SK-N-SH (cell line): ENCODE measurements at regions not wholly inside any gene's neighbourhood (a gene's known extent, or its start where the extent isn't known, plus 50 kb on each side); places are given as distances from the start of the nearest gene placed in this dataset.

Experiments used
- CTCF ChIA-PET: fragments of 300-600, 350-600 bp; formaldehyde crosslinking; extraction: SDS; loops from one replicate; lab custom pipeline; 2021; lab: Yijun Ruan, JAX
- POLR2A ChIA-PET: fragments of 350-600 bp; sonication (Branson Sonifier 250); formaldehyde crosslinking; extraction: SDS; loops from one replicate; lab custom pipeline; 2020; ENCODE audit warnings: antibody characterized with exemption, inconsistent platforms; lab: Yijun Ruan, JAX
- DNase-seq: peaks from one replicate; pipeline ENCODE4 v3.0.0; 2012
- H2AFZ ChIP-seq: fragments of 200-600 bp; sonication (generic); 2 replicates; pipeline ENCODE4 v1.8.1; 2016; ENCODE audit warnings: antibody characterized with exemption, mild to moderate bottlenecking, low read depth
- H3F3A ChIP-seq: fragments of 200-600 bp; sonication (generic); replicated peaks from 2 replicates; pipeline ENCODE3; 2016; ENCODE audit warnings: antibody characterized with exemption, mild to moderate bottlenecking; ENCODE audit not compliant: insufficient read depth
- H3K27ac ChIP-seq, 2 experiments: fragments of 200-500 bp in 1 of 2; fragments of 200-600 bp in 1 of 2; sonication (Bioruptor generic) in 1 of 2; sonication (generic), shearing (Covaris generic) in 1 of 2; 2 replicates each; pipeline versions ENCODE4 v1.5.1 to v1.6.1; 2014 to 2016; ENCODE audit warnings: low read depth in 2 of 2, inconsistent platforms in 1 of 2, low read length in 1 of 2, mild to moderate bottlenecking in 1 of 2, mixed read lengths in 1 of 2
- H3K27me3 ChIP-seq: fragments of 200-600 bp; sonication (generic), shearing (Covaris generic); 2 replicates; pipeline ENCODE4 v1.6.1; 2016; ENCODE audit warnings: mixed run types; ENCODE audit not compliant: insufficient read depth
- H3K36me3 ChIP-seq, 2 experiments: fragments of 200-500 bp in 1 of 2; fragments of 200-600 bp in 1 of 2; sonication (Bioruptor generic) in 1 of 2; sonication (generic) in 1 of 2; replicated peaks in 1 of 2; 2 replicates each; pipeline versions ENCODE3 to v1.5.1; 2014 to 2016; ENCODE audit warnings: low read length in 1 of 2, mild to moderate bottlenecking in 1 of 2; ENCODE audit not compliant: insufficient read depth in 2 of 2, control insufficient read depth in 1 of 2
- H3K4me1 ChIP-seq, 2 experiments: fragments of 200-500 bp in 1 of 2; fragments of 200-600 bp in 1 of 2; sonication (Bioruptor generic) in 1 of 2; sonication (generic), shearing (Covaris generic) in 1 of 2; 2 replicates each; pipeline versions ENCODE4 v1.5.1 to v1.6.1; 2014 to 2016; ENCODE audit warnings: low read depth in 1 of 2, low read length in 1 of 2, mixed run types in 1 of 2; ENCODE audit not compliant: insufficient read depth in 2 of 2, control insufficient read depth in 1 of 2
- H3K4me2 ChIP-seq: fragments of 200-600 bp; sonication (generic), shearing (Covaris generic); 2 replicates; pipeline ENCODE4 v1.6.1; 2017; ENCODE audit warnings: mixed run types
- H3K4me3 ChIP-seq, 2 experiments: fragments of 200-500 bp in 1 of 2; fragments of 200-600 bp in 1 of 2; sonication (Bioruptor generic) in 1 of 2; sonication (generic), shearing (Covaris generic) in 1 of 2; 2 replicates each; pipeline versions ENCODE4 v1.5.1 to v1.8.1; 2014 to 2016; ENCODE audit warnings: low read depth in 2 of 2, inconsistent platforms in 1 of 2, low read length in 1 of 2, mild to moderate bottlenecking in 1 of 2, mixed read lengths in 1 of 2, moderate library complexity in 1 of 2
- H3K79me2 ChIP-seq: fragments of 200-600 bp; sonication (generic); 2 replicates; pipeline ENCODE4 v1.8.1; 2017; ENCODE audit warnings: mild to moderate bottlenecking; ENCODE audit not compliant: insufficient read depth
- H3K9ac ChIP-seq: fragments of 200-600 bp; sonication (generic); 2 replicates; pipeline ENCODE4 v1.6.1; 2017; ENCODE audit warnings: mixed run types
- H3K9me2 ChIP-seq: fragments of 200-600 bp; sonication (generic); 2 replicates; pipeline ENCODE4 v1.6.1; 2017; ENCODE audit warnings: mixed run types
- H3K9me3 ChIP-seq: fragments of 200-600 bp; sonication (generic); 2 replicates; pipeline ENCODE4 v1.6.1; 2017; ENCODE audit warnings: mixed run types, mild to moderate bottlenecking, moderate library complexity
- H4K20me1 ChIP-seq: fragments of 200-600 bp; sonication (generic); 2 replicates; pipeline ENCODE4 v1.6.1; 2017; ENCODE audit warnings: mild to moderate bottlenecking, mixed run types; ENCODE audit not compliant: insufficient read depth
- ELF1 ChIP-seq: IDR thresholded peaks from 2 replicates; pipeline ENCODE4 v1.4.0; 2012
- EP300 ChIP-seq, 2 experiments: IDR thresholded peaks; 2 replicates each; pipeline versions ENCODE4 v1.4.0 to v1.6.1; 2012; ENCODE audit warnings: borderline replicate concordance in 1 of 2, low read depth in 1 of 2, low read length in 1 of 2
- EZH2phosphoT487 ChIP-seq: fragments of 200-600 bp; sonication (generic); IDR thresholded peaks from 2 replicates; pipeline ENCODE4 v1.6.1; 2017; ENCODE audit warnings: low read depth, mixed run types, mild to moderate bottlenecking, antibody characterized with exemption, moderate library complexity, borderline replicate concordance
- FOXJ3 ChIP-seq: sonication (generic); formaldehyde crosslinking; IDR thresholded peaks from 2 replicates; pipeline ENCODE4 v1.5.1; 2020; ENCODE audit warnings: mild to moderate bottlenecking, missing genetic modification reagents
- GABPA ChIP-seq: IDR thresholded peaks from 2 replicates; pipeline ENCODE4 v1.4.0; 2012; ENCODE audit warnings: low read depth, mild to moderate bottlenecking
- GATA2 ChIP-seq: sonication (generic); formaldehyde crosslinking; IDR thresholded peaks from 2 replicates; pipeline ENCODE4 v1.5.0; 2020; ENCODE audit warnings: mild to moderate bottlenecking, missing genetic modification reagents
- JUND ChIP-seq: IDR thresholded peaks from 2 replicates; pipeline ENCODE4 v1.4.0; 2012
- MAX ChIP-seq: IDR thresholded peaks from 2 replicates; pipeline ENCODE4 v1.4.0; 2012; ENCODE audit warnings: low read depth
- MEF2A ChIP-seq: IDR thresholded peaks from 2 replicates; pipeline ENCODE4 v1.4.0; 2012; ENCODE audit warnings: low read depth, borderline replicate concordance
- NFIC ChIP-seq: IDR thresholded peaks from 2 replicates; pipeline ENCODE4 v1.4.0; 2012; ENCODE audit warnings: borderline replicate concordance
- POLR2AphosphoS5 ChIP-seq: IDR thresholded peaks from 2 replicates; pipeline ENCODE4 v1.6.1; 2012; ENCODE audit warnings: low read depth, low read length
- RAD21 ChIP-seq: IDR thresholded peaks from 2 replicates; pipeline ENCODE4 v1.6.1; 2012; ENCODE audit warnings: mild to moderate bottlenecking, low read length
- RCOR1 ChIP-seq: fragments of 150-350 bp; IDR thresholded peaks from 2 replicates; pipeline ENCODE4 v1.6.1; 2017; ENCODE audit warnings: antibody characterized with exemption, low read length
- RFX5 ChIP-seq: IDR thresholded peaks from 2 replicates; pipeline ENCODE4 v1.6.1; 2012; ENCODE audit warnings: mild to moderate bottlenecking, improper control_type of control experiment, low read length
- RXRA ChIP-seq: IDR thresholded peaks from 2 replicates; pipeline ENCODE4 v1.4.0; 2012; ENCODE audit warnings: low read depth, mild to moderate bottlenecking, borderline replicate concordance
- SIN3A ChIP-seq: IDR thresholded peaks from 2 replicates; pipeline ENCODE4 v1.6.1; 2012; ENCODE audit warnings: low read depth, mild to moderate bottlenecking, low read length, moderate library complexity, borderline replicate concordance
- SMC3 ChIP-seq: IDR thresholded peaks from 2 replicates; pipeline ENCODE4 v1.6.1; 2012; ENCODE audit warnings: low read depth, low read length, improper control_type of control experiment
- TAF1 ChIP-seq: IDR thresholded peaks from 2 replicates; pipeline ENCODE4 v1.6.1; 2012; ENCODE audit warnings: low read depth, mild to moderate bottlenecking, low read length, moderate library complexity, borderline replicate concordance
- TCF12 ChIP-seq: IDR thresholded peaks from 2 replicates; pipeline ENCODE4 v1.4.0; 2012
- TEAD4 ChIP-seq: IDR thresholded peaks from 2 replicates; pipeline ENCODE4 v1.4.0; 2012; ENCODE audit warnings: mild to moderate bottlenecking, borderline replicate concordance; ENCODE audit not compliant: insufficient read depth
- USF2 ChIP-seq: fragments of 150-350 bp; IDR thresholded peaks from 2 replicates; pipeline ENCODE4 v1.6.1; 2017; ENCODE audit warnings: antibody characterized with exemption, low read length, low read depth, borderline replicate concordance
- WGBS: methylation state at CpG from one replicate; pipeline ENCODE4 v1.1.6; 2017; ENCODE audit warnings: low lambda C conversion rate; 5-methylcytosine and 5-hydroxymethylcytosine counted together
- TF ChIP-seq, protein P1 (sequence below): IDR thresholded peaks from 2 replicates; pipeline ENCODE4 v1.4.0; 2012; ENCODE audit warnings: low read depth, borderline replicate concordance
- TF ChIP-seq, protein P2 (sequence below): IDR thresholded peaks from 2 replicates; pipeline ENCODE4 v1.6.1; 2012; ENCODE audit warnings: mild to moderate bottlenecking, low read depth, low read length, moderate library complexity
- TF ChIP-seq, protein P3 (sequence below): fragments of 150-350 bp; IDR thresholded peaks from 2 replicates; pipeline ENCODE4 v1.6.1; 2016; ENCODE audit warnings: mild to moderate bottlenecking, low read depth, low read length
- TF ChIP-seq, protein P4 (sequence below): fragments of 200-600 bp; sonication (generic); IDR thresholded peaks from 2 replicates; pipeline ENCODE4 v1.6.1; 2017; ENCODE audit warnings: antibody characterized with exemption, mild to moderate bottlenecking, moderate library complexity

- Histone ChIP-seq H3K27ac (peak overlapping the region; percentile 67 to 77; a peak in 3 of 4 replicates), H3K36me3 (no peaks in the 10 kb centered on the region), H3K9me2 (no peaks in the 10 kb centered on the region), H2AFZ (no peak overlapping the region), H3K4me3 (peak overlapping the region in 1 of 2 experiments; percentile 19; a peak in 2 of 4 replicates), H3K4me2 (peak overlapping the region; percentile 61; the same call in 1 of the 2 replicates), H3K4me1 (no peaks in the 10 kb centered on the region; a peak in 2 of 4 replicates), H3K9me3 (no peaks in the 10 kb centered on the region), H3K79me2 (no peaks in the 10 kb centered on the region), H4K20me1 (no peaks in the 10 kb centered on the region), H3K9ac (peak overlapping the region; percentile 22; the same call in 1 of the 2 replicates), H3K27me3 (no peaks in the 10 kb centered on the region), H3F3A (peaks cover 13% of the 10 kb centered on the region)
- ChIA-PET CTCF (no interaction called here), POLR2A (no interaction called here)
- DNase-seq, result no peak
- 1% methylated on average over 5 of the region's 5 CpGs for WGBS
- TF ChIP-seq USF2 (no peak), TCF12 (peak; percentile 93), RCOR1 (no peak), SMC3 (no peak), RXRA (peak; percentile 68; the same call in 1 of the 2 replicates), RAD21 (no peak), RFX5 (no peak), POLR2AphosphoS5 (peak; percentile 74; the same call in 1 of the 2 replicates), ELF1 (peak; percentile 18; the same call in 1 of the 2 replicates), MEF2A (peak; percentile 89), FOXJ3 (CRISPR knock-in tag) (no peak), TAF1 (no peak), JUND (peak; percentile 88), EP300 (IDR thresholded peaks at IDR 0.05; ENCODE audit: borderline replicate concordance in 1 of 2, low read depth in 1 of 2, low read length in 1 of 2) (peak in 1 of 2 experiments; percentile 93; a peak in 3 of 4 replicates), MAX (0 out of 2 replicates have a peak, but pooled peaks have one; percentile 28), GABPA (no peak), EZH2phosphoT487 (no peak), SIN3A (peak; percentile 73; the same call in 1 of the 2 replicates), NFIC (peak; percentile 70), GATA2 (CRISPR knock-in tag) (no peak), TEAD4 (peak; percentile 96)
- TF ChIP-seq, protein P1, sequence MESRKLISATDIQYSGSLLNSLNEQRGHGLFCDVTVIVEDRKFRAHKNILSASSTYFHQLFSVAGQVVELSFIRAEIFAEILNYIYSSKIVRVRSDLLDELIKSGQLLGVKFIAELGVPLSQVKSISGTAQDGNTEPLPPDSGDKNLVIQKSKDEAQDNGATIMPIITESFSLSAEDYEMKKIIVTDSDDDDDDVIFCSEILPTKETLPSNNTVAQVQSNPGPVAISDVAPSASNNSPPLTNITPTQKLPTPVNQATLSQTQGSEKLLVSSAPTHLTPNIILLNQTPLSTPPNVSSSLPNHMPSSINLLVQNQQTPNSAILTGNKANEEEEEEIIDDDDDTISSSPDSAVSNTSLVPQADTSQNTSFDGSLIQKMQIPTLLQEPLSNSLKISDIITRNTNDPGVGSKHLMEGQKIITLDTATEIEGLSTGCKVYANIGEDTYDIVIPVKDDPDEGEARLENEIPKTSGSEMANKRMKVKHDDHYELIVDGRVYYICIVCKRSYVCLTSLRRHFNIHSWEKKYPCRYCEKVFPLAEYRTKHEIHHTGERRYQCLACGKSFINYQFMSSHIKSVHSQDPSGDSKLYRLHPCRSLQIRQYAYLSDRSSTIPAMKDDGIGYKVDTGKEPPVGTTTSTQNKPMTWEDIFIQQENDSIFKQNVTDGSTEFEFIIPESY, result peak; percentile 60; the same call in 1 of the 2 replicates
- TF ChIP-seq, protein P2, sequence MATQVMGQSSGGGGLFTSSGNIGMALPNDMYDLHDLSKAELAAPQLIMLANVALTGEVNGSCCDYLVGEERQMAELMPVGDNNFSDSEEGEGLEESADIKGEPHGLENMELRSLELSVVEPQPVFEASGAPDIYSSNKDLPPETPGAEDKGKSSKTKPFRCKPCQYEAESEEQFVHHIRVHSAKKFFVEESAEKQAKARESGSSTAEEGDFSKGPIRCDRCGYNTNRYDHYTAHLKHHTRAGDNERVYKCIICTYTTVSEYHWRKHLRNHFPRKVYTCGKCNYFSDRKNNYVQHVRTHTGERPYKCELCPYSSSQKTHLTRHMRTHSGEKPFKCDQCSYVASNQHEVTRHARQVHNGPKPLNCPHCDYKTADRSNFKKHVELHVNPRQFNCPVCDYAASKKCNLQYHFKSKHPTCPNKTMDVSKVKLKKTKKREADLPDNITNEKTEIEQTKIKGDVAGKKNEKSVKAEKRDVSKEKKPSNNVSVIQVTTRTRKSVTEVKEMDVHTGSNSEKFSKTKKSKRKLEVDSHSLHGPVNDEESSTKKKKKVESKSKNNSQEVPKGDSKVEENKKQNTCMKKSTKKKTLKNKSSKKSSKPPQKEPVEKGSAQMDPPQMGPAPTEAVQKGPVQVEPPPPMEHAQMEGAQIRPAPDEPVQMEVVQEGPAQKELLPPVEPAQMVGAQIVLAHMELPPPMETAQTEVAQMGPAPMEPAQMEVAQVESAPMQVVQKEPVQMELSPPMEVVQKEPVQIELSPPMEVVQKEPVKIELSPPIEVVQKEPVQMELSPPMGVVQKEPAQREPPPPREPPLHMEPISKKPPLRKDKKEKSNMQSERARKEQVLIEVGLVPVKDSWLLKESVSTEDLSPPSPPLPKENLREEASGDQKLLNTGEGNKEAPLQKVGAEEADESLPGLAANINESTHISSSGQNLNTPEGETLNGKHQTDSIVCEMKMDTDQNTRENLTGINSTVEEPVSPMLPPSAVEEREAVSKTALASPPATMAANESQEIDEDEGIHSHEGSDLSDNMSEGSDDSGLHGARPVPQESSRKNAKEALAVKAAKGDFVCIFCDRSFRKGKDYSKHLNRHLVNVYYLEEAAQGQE, result 0 out of 2 replicates have a peak, but pooled peaks have one; percentile 56
- TF ChIP-seq, protein P3, sequence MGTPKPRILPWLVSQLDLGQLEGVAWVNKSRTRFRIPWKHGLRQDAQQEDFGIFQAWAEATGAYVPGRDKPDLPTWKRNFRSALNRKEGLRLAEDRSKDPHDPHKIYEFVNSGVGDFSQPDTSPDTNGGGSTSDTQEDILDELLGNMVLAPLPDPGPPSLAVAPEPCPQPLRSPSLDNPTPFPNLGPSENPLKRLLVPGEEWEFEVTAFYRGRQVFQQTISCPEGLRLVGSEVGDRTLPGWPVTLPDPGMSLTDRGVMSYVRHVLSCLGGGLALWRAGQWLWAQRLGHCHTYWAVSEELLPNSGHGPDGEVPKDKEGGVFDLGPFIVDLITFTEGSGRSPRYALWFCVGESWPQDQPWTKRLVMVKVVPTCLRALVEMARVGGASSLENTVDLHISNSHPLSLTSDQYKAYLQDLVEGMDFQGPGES, result no peak
- TF ChIP-seq, protein P4, sequence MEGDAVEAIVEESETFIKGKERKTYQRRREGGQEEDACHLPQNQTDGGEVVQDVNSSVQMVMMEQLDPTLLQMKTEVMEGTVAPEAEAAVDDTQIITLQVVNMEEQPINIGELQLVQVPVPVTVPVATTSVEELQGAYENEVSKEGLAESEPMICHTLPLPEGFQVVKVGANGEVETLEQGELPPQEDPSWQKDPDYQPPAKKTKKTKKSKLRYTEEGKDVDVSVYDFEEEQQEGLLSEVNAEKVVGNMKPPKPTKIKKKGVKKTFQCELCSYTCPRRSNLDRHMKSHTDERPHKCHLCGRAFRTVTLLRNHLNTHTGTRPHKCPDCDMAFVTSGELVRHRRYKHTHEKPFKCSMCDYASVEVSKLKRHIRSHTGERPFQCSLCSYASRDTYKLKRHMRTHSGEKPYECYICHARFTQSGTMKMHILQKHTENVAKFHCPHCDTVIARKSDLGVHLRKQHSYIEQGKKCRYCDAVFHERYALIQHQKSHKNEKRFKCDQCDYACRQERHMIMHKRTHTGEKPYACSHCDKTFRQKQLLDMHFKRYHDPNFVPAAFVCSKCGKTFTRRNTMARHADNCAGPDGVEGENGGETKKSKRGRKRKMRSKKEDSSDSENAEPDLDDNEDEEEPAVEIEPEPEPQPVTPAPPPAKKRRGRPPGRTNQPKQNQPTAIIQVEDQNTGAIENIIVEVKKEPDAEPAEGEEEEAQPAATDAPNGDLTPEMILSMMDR, result no peak
Measured at GRCh38 chr6:77034161-77034560, 429.1 kb downstream of the HTR1B start.
